ENCODE measurements at regions not wholly inside any gene's neighbourhood (a gene's known extent, or its start where the extent isn't known, plus 50 kb on each side); places are given as distances from the start of the nearest gene placed in this dataset.
"Not testable (repeated sequence)": the region's sequence is repeated elsewhere in the genome, so short reads cannot be mapped to it uniquely, and the experiment has no call there.

- DNase-seq (ENCODE audit: low read depth): no peak
Observed at GRCh38 chr4:10917566-10917965, 233.0 kb upstream of the CLNK start.

GRCh38 chr4:10898072-10898471 is 213.5 kb upstream of the CLNK start:
- no peak for DNase-seq (ENCODE audit: low read depth)

- DNase-seq (ENCODE audit: low read depth): no peak
Observed at GRCh38 chr4:10897076-10897475, 212.5 kb upstream of the CLNK start.

GRCh38 chr4:10893395-10893794 is 208.8 kb upstream of the CLNK start:
- no peak for DNase-seq (ENCODE audit: low read depth)

GRCh38 chr4:10891866-10892265 is 207.3 kb upstream of the CLNK start:
- no peak for DNase-seq (ENCODE audit: low read depth)

GRCh38 chr4:10889819-10890218 is 205.3 kb upstream of the CLNK start:
- no peak for DNase-seq (ENCODE audit: low read depth)

DNA sequence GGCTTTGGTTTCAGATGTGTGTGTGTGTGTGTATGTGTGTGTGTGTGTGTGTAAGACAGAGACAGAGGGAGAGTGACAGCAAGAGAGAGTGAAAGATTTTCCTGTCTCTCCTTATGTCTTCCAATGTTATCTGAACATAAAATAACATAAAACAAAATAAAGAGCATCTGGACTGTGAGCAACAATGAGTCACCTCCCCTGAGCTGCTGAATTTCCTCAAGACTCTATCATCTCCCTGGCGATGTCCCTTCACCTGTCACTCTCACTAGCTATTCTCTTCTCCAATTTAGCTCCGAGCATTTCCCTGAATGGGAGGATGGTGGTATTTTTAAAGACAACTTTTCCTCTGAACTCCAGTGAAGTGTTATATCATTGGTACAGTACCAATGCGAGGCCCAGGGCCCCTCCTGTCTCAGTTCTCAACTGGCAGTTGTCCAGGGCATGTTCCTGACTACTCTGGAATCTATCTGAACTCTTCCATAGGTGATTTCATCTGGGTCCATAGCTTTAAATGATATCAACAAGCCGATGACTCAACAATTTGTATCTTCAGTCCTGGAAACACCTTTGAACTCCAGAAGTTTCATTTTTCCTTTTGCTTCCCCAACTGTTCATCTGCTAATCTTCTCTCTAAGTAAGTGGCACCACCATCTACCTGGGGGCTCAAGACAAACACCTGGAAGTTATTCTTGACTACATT is 195.0 kb upstream of the CLNK start:
- no peak for DNase-seq (ENCODE audit: low read depth)

DNA sequence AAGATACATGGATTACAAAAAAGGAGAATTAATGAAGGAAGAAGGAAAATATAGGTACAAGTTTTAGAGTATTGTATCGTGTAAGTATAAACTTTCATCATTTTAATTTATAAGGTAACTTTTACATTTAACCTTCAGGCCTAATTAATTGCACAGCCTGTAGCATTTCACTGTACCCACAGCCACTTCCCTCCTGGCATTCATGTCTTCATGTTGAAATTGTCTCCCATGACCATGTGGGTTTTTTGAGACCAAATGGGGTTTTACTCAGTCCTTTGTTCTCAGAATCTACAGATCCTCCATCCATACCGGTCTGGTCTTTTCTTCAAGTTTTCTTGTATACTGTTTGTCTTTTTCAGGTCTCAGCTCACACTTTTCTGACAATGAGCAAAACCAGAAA is 194.3 kb upstream of the CLNK start:
- no peak for DNase-seq (ENCODE audit: low read depth)

DNA sequence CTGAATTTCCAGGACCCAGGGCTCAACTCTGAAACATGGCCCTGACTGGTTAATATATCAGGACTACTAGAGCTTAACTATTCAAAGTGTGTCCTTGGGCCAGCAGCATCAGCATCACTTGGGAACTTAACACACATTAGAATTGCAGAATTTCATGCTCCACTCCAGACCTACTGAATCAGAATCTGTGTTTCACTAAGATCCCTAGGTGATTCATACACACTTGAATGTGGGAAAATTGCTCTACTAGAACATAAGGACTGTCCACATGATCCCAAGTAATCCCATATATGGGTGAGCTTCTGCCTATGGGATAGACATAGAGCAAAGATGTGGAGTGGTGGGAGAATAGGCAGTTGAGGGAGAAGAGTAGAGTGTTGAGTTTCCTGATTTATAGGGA is 192.5 kb upstream of the CLNK start:
- no peak for DNase-seq (ENCODE audit: low read depth)

GRCh38 chr4:10875144-10875799 is 190.7 kb upstream of the CLNK start:
- DNase-seq (ENCODE audit: low read depth): no peak

DNA sequence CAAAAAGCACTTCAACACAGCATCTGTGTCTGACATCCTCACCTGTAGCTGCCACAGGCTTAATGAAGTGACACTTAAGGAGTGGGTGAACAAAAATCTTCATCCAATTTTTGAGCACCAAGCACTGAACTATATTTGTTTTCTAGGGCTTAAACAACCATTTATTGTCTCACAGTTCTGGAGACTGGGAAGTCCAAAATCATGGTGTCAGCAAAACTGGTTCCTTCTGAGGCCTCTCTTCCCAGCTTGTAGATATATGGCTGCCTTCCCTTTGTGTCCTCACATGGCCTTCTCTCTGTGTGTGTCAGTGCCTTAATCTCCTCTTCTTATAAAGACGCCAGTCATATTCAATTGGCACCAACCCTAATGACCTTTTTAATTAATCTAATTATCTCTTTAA is 189.2 kb upstream of the CLNK start:
- DNase-seq (ENCODE audit: low read depth): no peak

GRCh38 chr4:10872833-10873517 is 188.4 kb upstream of the CLNK start:
- DNase-seq (ENCODE audit: low read depth): no peak

DNA sequence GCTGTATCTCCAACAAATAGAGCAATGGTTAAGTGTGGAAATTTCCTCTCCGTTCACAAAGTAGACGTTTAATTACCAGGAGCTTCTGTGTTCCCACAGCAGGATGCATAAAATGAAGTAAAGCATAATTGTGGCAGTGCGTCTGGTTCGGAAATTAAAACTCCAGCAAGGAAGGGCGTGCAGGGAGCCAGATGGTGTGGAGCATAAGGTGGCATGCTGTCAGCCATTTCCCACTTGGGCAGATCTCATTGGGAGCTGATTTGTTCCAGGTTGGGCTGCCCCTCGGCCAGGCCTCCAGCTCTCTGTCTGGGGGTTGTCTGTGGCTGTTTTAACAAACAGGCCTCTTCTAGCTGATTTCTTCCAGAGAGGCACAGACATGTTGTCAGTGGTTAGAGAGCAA is 182.1 kb upstream of the CLNK start:
- no peak for DNase-seq (ENCODE audit: low read depth)

DNA sequence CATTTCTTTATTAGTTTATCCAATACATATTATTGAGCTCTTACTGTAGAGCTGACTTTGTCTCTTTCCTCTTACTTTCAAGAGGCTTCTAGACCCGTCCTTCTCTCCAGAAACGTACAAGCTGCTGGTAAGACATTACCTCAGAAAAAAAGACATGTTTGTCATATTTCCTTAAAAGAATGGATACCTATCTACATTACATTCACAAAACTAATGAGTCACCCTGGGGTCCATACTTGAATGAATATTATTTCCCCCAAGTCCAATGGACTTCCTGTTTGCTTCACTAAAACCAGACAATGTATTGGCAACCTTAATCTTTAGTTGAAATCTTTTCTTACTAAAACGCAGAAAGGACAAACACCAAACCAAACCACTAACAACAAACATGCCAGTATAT is 176.5 kb upstream of the CLNK start:
- DNase-seq (ENCODE audit: low read depth): no peak

DNA sequence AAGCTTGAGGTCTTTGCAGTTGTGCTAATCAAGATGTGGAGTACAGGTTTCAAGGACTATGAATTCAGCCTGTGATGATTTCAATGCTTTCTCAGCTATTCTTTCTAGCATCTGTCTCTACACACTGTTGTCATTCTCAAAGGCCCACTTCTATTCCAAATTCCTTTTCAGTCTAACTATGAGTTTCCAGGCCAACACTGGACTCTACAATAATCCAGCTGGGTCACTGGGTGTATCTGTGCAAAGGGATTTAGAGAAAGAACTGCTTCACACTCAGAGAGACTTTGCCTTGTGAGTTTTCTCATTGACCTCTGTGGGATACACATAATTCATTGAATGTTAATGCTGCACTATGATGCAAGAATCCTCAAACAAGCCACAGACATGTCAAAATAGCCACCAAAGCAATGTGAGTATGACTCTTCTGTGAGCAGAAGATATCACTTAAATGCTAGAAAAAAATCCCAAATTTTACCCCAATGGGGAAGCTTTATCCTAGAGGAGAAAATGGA is 171.8 kb upstream of the CLNK start:
- DNase-seq (ENCODE audit: low read depth): no peak

DNA sequence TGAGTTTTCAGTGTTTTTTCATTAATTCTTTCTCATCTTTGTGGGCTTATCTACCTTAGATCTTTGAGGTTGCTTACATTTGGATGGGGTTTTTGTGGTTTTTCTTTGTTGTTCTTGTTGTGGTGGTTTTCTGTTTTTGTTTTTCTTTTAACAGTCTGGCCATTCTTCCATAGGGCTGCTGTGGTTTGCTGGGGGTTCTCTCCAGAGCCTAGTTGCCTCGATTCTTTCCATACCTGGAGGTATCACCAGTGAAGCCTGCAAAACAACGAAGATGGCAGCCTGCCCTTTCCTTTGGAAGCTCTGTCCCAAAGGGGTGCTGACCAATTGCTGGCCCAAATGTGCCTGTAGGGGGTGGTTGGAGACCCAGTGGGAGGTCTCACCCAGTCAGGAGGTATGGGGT is 168.6 kb upstream of the CLNK start:
- DNase-seq (ENCODE audit: low read depth): no peak

GRCh38 chr4:10841697-10842096 is 157.1 kb upstream of the CLNK start:
- no peak for DNase-seq (ENCODE audit: low read depth)

GRCh38 chr4:10837151-10837550 is 152.6 kb upstream of the CLNK start:
- DNase-seq (ENCODE audit: low read depth): no peak

- DNase-seq (ENCODE audit: low read depth): no peak
Observed at GRCh38 chr4:10832806-10833628, 148.4 kb upstream of the CLNK start.

- no peak for DNase-seq (ENCODE audit: low read depth)
Observed at GRCh38 chr4:10831727-10832408, 147.3 kb upstream of the CLNK start.

DNA sequence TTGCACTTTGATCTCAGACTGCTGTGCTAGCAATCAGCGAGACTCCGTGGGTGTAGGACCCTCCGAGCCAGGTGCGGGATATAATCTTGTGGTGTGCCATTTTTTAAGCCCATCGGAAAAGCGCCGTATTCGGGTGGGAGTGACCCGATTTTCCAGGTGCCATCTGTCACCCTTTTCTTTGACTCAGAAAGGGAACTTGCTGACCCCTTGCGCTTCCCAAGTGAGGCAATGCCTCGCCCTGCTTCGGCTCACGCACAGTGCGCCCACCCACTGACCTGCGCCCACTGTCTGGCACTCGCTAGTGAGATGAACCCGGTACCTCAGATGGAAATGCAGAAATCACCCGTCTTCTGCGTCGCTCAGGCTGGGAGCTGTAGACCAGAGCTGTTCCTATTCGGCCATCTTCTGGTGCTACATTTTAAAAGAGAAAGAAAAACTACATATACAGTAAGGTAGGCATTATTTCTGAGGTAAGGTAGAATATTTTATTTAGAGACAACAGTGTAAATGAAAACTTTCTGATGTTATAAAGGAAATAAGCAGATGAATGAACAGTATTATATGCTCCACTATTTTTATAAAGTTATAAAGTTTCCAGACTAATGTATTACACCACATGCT is 144.5 kb upstream of the CLNK start:
- DNase-seq (ENCODE audit: low read depth): not testable (repeated sequence)

All from fibroblast of gingiva (primary cell).